ENCODE measurements at regions not wholly inside any gene's neighbourhood (a gene's known extent, or its start where the extent isn't known, plus 50 kb on each side); places are given as distances from the start of the nearest gene placed in this dataset.
"Not testable (repeated sequence)": the region's sequence is repeated elsewhere in the genome, so short reads cannot be mapped to it uniquely, and the experiment has no call there.

DNA sequence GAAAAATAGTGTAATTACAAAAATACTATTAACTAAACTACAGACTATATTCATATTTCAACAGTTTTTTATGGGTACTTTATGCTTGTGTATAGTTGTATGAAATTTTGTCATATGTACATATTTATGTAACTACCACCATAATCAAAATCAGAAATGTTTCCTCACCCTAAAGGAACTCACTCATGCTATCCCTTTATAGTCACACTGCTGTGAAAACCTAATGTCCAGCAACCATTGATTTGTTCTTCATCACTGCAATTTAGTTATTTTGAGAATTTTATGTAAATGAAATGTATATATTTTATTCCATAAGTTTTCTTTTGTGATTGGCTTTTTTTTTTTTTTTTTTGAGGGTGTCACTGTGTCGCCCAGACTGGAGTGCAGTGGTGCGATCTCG lies 278.9 kb upstream of the SLC16A7 start:
- in situ Hi-C loops (cut with HindIII; ENCODE audit: low pct_unique_long_range_greater_than_20kb, low sequenced_read_pairs) = no loop called here

DNA sequence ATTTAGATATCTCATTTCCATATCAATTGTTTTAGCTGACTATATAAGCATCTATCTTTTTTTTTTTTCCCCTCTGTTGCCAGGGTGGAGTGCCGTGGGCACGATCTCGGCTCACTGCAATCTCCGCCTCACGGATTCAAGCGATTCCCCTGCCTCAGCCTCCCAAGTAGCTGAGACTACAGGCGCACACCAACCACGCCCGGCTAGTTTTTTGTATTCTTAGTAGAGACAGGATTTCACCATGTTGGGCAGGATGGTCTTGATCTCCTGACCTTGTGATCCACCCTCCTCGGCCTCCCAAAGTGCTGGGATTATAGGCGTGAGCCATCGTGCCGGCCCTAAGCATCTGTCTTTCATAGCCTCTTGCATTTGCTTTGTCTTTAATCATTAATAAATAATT lies 279.5 kb upstream of the SLC16A7 start:
- DNase-seq (ENCODE audit: low read depth, low spot score); in situ Hi-C loops (cut with HindIII; ENCODE audit: low pct_unique_long_range_greater_than_20kb, low sequenced_read_pairs): not testable (repeated sequence)

More for the DNA sequence above, 278.9 kb upstream of the SLC16A7 start:
- DNase-seq (ENCODE audit: low read depth, low spot score) = no peak

- in situ Hi-C loops (cut with HindIII; ENCODE audit: low pct_unique_long_range_greater_than_20kb, low sequenced_read_pairs) = no loop called here
- no peak for DNase-seq (ENCODE audit: low read depth, low spot score)
These were observed 281.6 kb upstream of the SLC16A7 start for GRCh38 chr12:59314209-59314608.

DNA sequence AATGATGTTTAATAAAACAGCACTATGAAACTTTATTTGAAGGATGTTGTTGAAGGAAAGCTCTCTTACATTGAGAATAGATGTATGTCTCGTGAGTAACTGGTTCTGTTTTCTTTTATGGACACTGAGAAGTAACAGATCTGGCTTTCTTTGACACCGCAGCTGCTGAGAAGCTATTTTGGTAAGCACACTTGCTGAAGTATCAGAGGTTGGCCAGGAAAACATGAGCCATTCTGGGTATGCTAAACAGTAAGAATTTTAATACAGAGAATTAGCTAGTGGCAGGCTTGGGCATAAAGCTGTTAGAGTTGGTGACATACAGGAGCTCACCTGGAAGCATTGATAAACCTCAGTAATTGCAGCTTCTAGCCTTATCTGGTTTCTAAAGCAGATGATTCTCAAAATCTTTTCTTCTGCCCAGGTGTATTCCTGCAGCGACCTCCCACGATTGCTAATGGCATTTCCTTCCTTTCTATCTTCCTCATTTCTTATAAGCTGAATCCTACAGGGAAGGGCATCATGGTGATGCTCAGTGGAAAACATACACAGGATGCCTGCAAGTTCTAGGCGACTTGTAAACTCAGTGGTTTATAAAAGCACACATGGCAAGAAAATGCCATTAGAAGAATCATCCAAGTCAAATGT lies 291.6 kb upstream of the SLC16A7 start:
- in situ Hi-C loops (cut with HindIII; ENCODE audit: low pct_unique_long_range_greater_than_20kb, low sequenced_read_pairs) = no loop called here

DNA sequence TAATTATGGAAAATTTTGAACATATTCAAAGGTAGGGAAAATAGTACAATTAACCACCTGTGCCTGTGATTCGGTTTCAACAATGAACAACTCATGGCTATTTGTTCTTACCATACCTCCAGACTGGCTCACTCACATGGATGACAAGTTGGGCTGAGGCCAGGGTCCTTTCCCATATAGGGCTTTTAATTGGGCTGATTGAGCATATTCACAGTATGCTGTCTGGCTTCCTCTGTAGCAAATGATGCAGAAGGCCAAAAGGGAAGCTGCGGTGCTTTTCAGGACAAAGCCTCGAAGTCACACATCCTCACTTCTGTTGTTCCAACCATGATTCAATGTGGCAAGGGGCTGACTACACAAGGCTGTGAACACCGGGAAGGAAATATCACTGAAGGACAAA lies 297.5 kb upstream of the SLC16A7 start:
- in situ Hi-C loops (cut with HindIII; ENCODE audit: low pct_unique_long_range_greater_than_20kb, low sequenced_read_pairs) = no loop called here
- DNase-seq (ENCODE audit: low read depth, low spot score) = no peak

More for the DNA sequence above, 291.6 kb upstream of the SLC16A7 start:
- DNase-seq (ENCODE audit: low read depth, low spot score) = no peak

DNA sequence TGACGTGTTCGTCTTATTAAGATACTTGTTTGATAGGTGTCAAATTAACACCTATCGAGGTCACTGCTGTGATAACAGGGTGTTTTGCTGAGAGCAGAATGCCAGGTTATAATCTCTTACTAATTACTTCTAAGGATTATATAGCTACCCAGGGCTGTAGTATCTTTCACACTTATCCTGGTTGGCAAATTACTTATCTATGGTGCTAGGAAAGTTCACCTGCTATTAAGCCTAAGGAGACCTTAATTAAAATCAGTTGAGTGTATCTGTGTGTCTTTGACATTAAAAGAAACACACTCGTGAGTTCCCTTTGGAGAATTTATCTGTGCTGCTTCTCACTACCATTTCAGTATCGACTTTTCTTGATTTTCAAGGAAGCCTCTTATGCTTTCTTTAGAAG lies 301.6 kb upstream of the SLC16A7 start:
- in situ Hi-C loops (cut with HindIII; ENCODE audit: low pct_unique_long_range_greater_than_20kb, low sequenced_read_pairs) = no loop called here
- DNase-seq (ENCODE audit: low read depth, low spot score) = no peak

DNA sequence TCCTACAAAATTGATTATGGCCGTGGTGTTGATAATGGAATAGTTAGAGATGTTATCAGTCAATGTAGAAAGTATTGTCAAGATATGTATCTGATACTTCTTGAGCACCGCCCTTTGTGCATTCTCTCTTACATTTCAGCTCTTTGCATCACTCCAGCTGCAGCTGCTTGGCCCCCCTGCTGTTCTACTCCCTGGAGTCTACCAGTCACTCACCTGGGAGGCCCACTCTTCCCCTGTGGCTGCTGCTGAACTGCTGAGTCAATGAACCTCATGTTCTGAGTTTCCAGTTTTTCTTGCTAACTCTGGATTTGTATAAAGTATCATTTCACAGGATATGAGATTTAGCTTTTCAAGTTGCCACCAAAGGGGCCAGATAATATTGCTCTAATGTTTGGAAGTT lies 312.8 kb upstream of the SLC16A7 start:
- DNase-seq (ENCODE audit: low read depth, low spot score) = no peak
- in situ Hi-C loops (cut with HindIII; ENCODE audit: low pct_unique_long_range_greater_than_20kb, low sequenced_read_pairs) = no loop called here

DNA sequence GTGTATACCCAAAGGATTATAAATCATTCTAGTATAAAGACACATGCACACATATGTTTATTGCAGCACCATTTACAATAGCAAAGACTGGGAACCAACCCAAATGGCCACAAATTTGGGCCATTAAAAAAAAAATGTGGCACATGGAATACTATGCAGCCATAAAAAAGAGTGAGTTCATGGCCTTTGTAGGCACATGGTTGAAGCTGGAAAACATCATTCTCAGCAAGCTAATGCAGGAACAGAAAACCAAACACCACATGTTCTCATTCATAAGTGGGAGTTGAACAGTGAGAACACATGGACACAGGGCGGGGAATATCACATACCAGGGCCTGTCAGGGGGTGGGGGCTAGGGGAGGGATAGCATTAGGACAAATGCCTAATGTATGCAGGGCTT lies 322.3 kb upstream of the SLC16A7 start:
- in situ Hi-C loops (cut with HindIII; ENCODE audit: low pct_unique_long_range_greater_than_20kb, low sequenced_read_pairs); DNase-seq (ENCODE audit: low read depth, low spot score): not testable (repeated sequence)

DNA sequence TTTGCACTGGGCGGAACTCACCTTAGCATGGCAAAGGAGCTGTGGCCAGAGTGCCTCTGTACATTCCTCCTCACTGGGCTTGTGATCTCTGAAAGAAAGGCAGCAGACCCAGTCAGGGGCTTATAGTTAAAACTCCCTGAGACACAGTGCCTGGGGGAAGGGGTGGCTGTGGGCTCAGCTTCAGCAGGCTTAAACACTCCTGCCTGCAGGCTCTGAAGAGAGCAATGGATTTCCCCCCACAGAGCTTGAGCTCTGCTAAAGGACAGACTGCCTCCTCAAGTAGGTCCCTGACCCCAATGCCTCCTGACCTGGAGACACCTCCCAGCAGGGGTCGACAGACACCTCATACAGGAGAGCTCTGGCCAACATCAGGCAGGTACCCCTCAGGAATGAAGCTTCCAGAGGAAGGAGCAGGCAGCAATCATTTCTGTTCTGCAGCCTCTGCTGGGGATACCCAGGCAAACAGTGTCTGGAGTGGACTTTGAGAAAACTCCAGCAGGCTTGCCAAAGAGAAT lies 327.5 kb upstream of the SLC16A7 start:
- in situ Hi-C loops (cut with HindIII; ENCODE audit: low pct_unique_long_range_greater_than_20kb, low sequenced_read_pairs) = no loop called here

DNA sequence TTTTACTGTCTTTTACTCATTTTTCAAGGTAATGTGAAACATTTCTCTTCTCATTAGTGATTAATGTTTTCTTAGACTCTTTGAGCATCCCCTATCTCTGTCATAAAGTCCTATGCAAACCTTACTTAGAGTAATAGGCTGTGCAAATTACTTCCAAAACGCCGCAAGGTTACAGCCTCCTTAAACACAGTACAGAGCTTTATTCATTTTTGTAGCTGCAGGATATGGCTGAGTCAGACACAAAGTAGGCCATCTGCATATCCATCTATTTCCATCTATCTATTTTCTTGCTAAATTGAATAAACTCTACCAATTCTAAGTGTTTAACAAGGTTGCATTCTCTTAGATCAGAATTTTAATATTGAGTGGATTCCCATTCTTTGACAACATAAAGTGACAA lies 335.6 kb upstream of the SLC16A7 start:
- in situ Hi-C loops (cut with HindIII; ENCODE audit: low pct_unique_long_range_greater_than_20kb, low sequenced_read_pairs) = no loop called here
- DNase-seq (ENCODE audit: low read depth, low spot score) = no peak

More for the DNA sequence above, 327.5 kb upstream of the SLC16A7 start:
- no peak for DNase-seq (ENCODE audit: low read depth, low spot score)

- in situ Hi-C loops (cut with HindIII; ENCODE audit: low pct_unique_long_range_greater_than_20kb, low sequenced_read_pairs) = no loop called here
These were observed 332.4 kb upstream of the LRIG3 start for GRCh38 chr12:59252731-59253130.

GRCh38 chr12:59250766-59251165 lies 330.5 kb upstream of the LRIG3 start:
- no peak for DNase-seq (ENCODE audit: low read depth, low spot score)
- in situ Hi-C loops (cut with HindIII; ENCODE audit: low pct_unique_long_range_greater_than_20kb, low sequenced_read_pairs) = no loop called here

More at GRCh38 chr12:59252731-59253130, 332.4 kb upstream of the LRIG3 start:
- no peak for DNase-seq (ENCODE audit: low read depth, low spot score)

GRCh38 chr12:59240048-59240447 lies 319.7 kb upstream of the LRIG3 start:
- in situ Hi-C loops (cut with HindIII; ENCODE audit: low pct_unique_long_range_greater_than_20kb, low sequenced_read_pairs) = no loop called here
- DNase-seq (ENCODE audit: low read depth, low spot score) = no peak

DNA sequence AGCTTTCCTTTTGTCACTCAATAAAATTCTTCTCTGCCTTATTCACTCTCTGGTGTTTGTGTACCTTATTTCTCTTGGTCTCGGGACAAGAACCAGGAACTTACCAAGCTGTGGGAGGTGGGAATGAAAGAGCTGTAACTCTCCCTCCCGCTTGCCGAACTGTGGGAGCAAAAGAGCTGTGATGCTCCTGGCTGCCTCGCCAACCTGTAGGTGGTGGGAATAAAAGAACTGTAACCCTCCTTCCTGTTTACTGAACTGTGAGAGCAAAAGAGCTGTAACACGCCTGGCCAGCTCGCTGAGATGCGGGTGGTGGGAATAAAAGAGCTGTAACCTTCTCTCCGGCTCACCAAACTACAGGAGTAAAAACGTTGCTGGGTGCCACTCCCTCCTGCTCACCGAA lies 314.1 kb upstream of the LRIG3 start:
- in situ Hi-C loops (cut with HindIII; ENCODE audit: low pct_unique_long_range_greater_than_20kb, low sequenced_read_pairs) = no loop called here
- no peak for DNase-seq (ENCODE audit: low read depth, low spot score)

DNA sequence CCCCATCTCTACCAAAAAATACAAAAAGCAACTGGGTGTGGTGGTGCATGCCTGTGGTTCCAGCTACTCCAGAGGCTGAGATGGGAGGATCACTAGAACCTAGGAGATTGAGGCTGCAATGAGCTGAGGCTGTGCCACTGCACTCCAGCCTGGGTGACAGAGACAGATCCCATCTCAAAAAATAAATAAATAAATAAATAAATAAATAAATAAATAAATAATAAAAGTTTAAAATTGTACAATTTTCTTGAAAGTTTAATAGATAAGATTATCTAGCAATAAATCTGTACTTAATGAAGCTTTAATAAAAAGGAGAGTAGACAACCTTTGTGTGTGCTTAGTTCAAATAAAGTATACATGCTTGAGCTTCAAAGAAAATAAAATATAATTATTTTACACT lies 310.0 kb upstream of the LRIG3 start:
- in situ Hi-C loops (cut with HindIII; ENCODE audit: low pct_unique_long_range_greater_than_20kb, low sequenced_read_pairs) = no loop called here

DNA sequence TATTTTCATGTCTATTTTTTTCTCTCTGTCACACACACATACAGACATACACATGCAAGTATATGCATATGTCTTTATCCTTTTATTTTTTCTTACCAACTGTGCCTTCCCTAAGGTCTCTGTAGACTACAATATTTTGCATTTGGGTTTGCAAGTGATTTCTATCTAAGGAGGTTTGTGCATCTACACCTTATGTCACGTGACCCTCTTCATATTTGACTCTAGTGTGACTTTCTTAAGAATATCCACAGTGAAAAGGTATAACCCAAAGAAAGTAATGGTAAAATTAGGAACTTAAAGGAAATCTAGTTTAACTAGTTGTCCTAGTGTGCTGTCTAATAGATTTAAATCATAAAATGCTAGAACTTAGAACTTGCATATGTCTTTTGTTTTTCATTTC lies 298.8 kb upstream of the LRIG3 start:
- DNase-seq (ENCODE audit: low read depth, low spot score) = no peak
- in situ Hi-C loops (cut with HindIII; ENCODE audit: low pct_unique_long_range_greater_than_20kb, low sequenced_read_pairs) = no loop called here

More for the DNA sequence above, 310.0 kb upstream of the LRIG3 start:
- no peak for DNase-seq (ENCODE audit: low read depth, low spot score)

DNA sequence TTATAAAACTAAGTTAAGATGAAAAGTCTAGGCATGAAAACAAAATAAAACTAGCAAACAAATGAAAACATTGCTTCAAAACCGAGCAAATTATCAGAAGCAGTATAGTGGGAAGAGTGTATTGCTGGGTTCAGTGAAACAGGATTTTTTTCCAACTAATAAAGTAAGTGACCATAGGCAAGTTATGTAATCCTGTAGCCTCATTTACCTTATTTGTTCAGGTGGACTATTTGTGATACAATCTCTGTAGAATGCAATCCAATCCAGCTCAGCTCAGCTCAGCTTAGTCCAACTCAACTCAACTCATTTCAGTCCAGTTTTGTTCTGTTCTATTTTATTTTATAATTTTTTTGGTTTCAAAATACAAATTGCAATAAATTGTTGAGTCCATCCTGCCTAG lies 276.7 kb upstream of the LRIG3 start:
- DNase-seq (ENCODE audit: low read depth, low spot score) = no peak
- in situ Hi-C loops (cut with HindIII; ENCODE audit: low pct_unique_long_range_greater_than_20kb, low sequenced_read_pairs) = no loop called here

DNA sequence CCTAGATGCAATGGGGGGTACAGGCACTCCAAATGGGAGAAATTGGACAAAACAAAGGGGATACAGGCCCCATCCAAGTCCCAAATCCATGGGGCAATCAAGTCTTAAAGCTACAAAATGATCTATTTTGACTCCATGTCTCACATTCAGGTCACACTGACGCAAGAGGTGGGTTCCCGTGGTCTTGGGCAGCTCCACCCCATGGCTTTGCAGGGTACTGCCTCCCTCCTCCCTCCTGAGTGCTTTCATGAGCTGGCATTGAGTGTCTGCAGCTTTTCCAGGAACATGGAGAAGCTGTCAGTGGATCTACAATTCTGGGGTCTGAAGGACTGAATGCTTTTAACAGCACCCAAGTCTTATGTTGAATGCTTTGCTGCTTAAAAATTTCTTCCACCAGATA lies 274.5 kb upstream of the LRIG3 start:
- DNase-seq (ENCODE audit: low read depth, low spot score) = peak; percentile 26
- in situ Hi-C loops (cut with HindIII; ENCODE audit: low pct_unique_long_range_greater_than_20kb, low sequenced_read_pairs) = no loop called here

- in situ Hi-C loops (cut with HindIII; ENCODE audit: low pct_unique_long_range_greater_than_20kb, low sequenced_read_pairs) = no loop called here
- no peak for DNase-seq (ENCODE audit: low read depth, low spot score)
These were observed 273.3 kb upstream of the LRIG3 start for GRCh38 chr12:59193476-59194050.

Data from SK-MEL-5 (cell line).